ENCODE measurements at regions not wholly inside any gene's neighbourhood (a gene's known extent, or its start where the extent isn't known, plus 50 kb on each side); places are given as distances from the start of the nearest gene placed in this dataset.

DNA sequence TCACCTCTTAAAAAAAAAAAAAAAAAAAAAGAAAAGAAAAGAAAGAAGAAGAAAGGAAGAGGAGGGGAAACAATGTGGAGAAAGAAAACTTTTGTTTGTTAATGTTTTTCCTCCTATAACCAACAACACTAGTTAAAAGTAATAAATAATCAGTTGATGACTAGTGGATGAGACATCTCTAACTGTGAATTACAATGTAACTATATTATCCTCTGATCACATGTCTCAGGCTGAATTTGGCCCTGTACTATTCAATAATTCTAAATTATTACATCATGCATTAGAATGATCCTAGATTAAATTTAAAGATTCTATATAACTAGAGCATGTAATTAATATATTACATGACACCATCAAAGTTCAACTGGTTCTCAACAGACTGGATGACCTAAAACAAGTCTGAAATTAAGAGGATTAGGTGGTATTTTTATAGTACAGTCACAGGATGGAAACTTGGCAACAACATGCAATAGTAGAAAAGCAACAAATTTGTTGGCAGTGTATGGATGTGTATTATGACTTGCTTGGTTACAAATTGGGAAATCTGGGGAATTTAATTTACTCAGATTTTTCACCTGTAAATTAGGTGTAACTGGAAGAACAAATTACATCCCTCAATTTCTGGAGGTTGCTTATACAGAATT is 269.3 kb upstream of the SETBP1 start:
- Histone ChIP-seq H3K4me3 (ENCODE audit: low read depth, low read length) (no peak overlapping the region), H3K36me3 (ENCODE audit: control insufficient read depth, insufficient read depth, low read length) (no peaks in the 10 kb centered on the region), H3K9me3 (ENCODE audit: control insufficient read depth, low read length) (no peaks in the 10 kb centered on the region), H3K4me1 (no peaks in the 10 kb centered on the region), H3K27ac (no peak overlapping the region), H3K9ac (no peak overlapping the region), H2AFZ (no peak overlapping the region), H3K4me2 (ENCODE audit: low read length) (no peak overlapping the region), H3K79me2 (no peaks in the 10 kb centered on the region), H3K27me3 (ENCODE audit: control insufficient read depth, insufficient read depth, low read length) (no peaks in the 10 kb centered on the region)
- no peak for TF ChIP-seq CTCF (IDR thresholded peaks at IDR 0.05)

DNA sequence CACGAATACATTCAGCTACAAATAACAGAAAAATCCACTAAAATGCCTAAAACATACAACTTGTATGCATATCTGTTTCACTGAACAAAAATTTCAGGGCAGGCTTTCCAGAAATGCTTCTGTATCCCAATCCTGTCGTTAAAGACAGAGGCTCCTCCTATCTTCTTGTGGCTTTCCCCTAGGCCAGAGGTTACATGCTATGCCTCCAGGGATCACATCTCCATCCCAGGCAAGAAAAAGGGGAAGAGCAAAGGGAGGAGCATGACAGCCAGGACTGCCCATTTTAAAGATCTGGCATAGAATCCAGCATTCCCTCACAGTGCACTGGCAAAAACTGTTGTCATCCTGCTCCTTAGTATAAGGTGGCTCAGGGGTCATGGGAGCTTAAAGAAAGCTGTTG is 268.7 kb upstream of the SETBP1 start:
- Histone ChIP-seq H3K9me3 (ENCODE audit: control insufficient read depth, low read length) (no peaks in the 10 kb centered on the region), H3K27me3 (ENCODE audit: control insufficient read depth, insufficient read depth, low read length) (no peaks in the 10 kb centered on the region), H3K9ac (no peak overlapping the region), H3K4me1 (no peaks in the 10 kb centered on the region), H3K4me3 (ENCODE audit: low read depth, low read length) (no peak overlapping the region), H3K36me3 (ENCODE audit: control insufficient read depth, insufficient read depth, low read length) (no peaks in the 10 kb centered on the region), H2AFZ (no peak overlapping the region), H3K4me2 (ENCODE audit: low read length) (no peak overlapping the region), H3K27ac (no peak overlapping the region), H3K79me2 (no peaks in the 10 kb centered on the region)
- TF ChIP-seq CTCF (IDR thresholded peaks at IDR 0.05), result no peak

DNA sequence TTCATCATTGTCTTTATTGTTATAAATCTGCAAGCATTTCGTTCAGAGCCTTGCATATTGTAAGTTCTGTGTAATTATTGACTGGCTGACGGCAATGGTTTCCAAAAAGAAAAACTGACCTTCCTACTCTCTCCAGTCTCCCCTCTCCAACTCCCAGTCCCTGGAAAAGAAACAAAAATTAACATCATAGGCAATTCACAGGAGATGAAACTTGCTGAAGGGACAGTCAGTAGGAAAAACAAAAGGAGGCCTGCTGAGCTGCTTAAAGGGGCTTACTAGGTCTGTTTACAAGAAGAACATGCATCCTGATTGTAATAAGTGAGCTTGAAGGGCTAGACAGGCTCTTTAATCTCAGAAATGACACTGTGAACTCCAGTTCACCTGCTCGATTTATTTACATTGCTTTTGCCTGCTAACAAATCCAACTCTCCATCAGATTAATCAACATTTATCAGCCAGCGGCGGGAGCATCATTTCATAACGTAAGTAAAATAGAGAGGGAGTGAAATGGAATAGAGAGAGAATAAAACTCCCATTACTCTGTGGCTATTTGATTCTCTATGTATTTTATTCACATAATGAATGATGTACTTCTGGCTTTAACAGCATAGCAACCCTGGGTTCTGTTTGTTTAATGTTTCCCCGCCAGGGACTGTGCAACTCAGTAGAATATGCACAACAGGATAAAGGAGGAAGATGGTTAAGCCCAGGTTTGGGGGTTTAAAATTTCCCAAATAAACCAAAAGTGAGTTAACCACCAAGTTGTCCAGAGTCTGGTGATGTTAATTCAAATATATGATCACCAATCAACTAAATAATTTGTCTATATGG is 256.7 kb upstream of the SETBP1 start:
- H3K27ac ChIP-seq, result no peak overlapping the region
- H3K4me3 ChIP-seq (ENCODE audit: low read depth, low read length), result no peak overlapping the region
- H2AFZ ChIP-seq, result no peak overlapping the region
- no peaks in the 10 kb centered on the region for H3K9me3 ChIP-seq (ENCODE audit: control insufficient read depth, low read length)
- H3K79me2 ChIP-seq, result no peaks in the 10 kb centered on the region
- H3K27me3 ChIP-seq (ENCODE audit: control insufficient read depth, insufficient read depth, low read length), result no peaks in the 10 kb centered on the region
- H3K9ac ChIP-seq, result no peak overlapping the region
- no peak for TF ChIP-seq CTCF (IDR thresholded peaks at IDR 0.05)
- H3K4me2 ChIP-seq (ENCODE audit: low read length), result no peak overlapping the region
- H3K4me1 ChIP-seq, result no peaks in the 10 kb centered on the region
- no peaks in the 10 kb centered on the region for H3K36me3 ChIP-seq (ENCODE audit: control insufficient read depth, insufficient read depth, low read length)

GRCh38 chr18:44424645-44425035 is 256.0 kb upstream of the SETBP1 start:
- Histone ChIP-seq H3K4me2 (ENCODE audit: low read length) (no peak overlapping the region), H3K4me3 (ENCODE audit: low read depth, low read length) (no peak overlapping the region)

More at GRCh38 chr18:44424645-44425035, 256.0 kb upstream of the SETBP1 start:
- Histone ChIP-seq H2AFZ (no peak overlapping the region), H3K27ac (no peak overlapping the region), H3K36me3 (ENCODE audit: control insufficient read depth, insufficient read depth, low read length) (no peaks in the 10 kb centered on the region), H3K79me2 (no peaks in the 10 kb centered on the region), H3K27me3 (ENCODE audit: control insufficient read depth, insufficient read depth, low read length) (no peaks in the 10 kb centered on the region), H3K9me3 (ENCODE audit: control insufficient read depth, low read length) (no peaks in the 10 kb centered on the region), H3K9ac (no peak overlapping the region), H3K4me1 (no peaks in the 10 kb centered on the region)
- no peak for TF ChIP-seq CTCF (IDR thresholded peaks at IDR 0.05)
